Peyer's patch (tissue), 4 donors: ENCODE measurements at regions not wholly inside any gene's neighbourhood (a gene's known extent, or its start where the extent isn't known, plus 50 kb on each side); places are given as distances from the start of the nearest gene placed in this dataset.

Source experiments
- POLR2A ChIP-seq, 2 donors: fragments of 450-650 bp; IDR thresholded peaks; one replicate each; pipeline ENCODE4 v1.5.1; 2017; ENCODE audit warnings: antibody characterized with exemption in 2 of 2, mild to moderate bottlenecking in 2 of 2, moderate library complexity in 2 of 2
- TF ChIP-seq, protein P1 (sequence below), 6 experiments: fragments of 450-650 bp in 4 of 6; fragments of 200-600 bp in 2 of 6; sonication (generic) in 1 of 6; IDR thresholded peaks; one replicate each; pipeline ENCODE4 v1.5.1; 2017 to 2019; ENCODE audit warnings: antibody characterized with exemption in 6 of 6, mild to moderate bottlenecking in 3 of 6, moderate library complexity in 1 of 6

DNA sequence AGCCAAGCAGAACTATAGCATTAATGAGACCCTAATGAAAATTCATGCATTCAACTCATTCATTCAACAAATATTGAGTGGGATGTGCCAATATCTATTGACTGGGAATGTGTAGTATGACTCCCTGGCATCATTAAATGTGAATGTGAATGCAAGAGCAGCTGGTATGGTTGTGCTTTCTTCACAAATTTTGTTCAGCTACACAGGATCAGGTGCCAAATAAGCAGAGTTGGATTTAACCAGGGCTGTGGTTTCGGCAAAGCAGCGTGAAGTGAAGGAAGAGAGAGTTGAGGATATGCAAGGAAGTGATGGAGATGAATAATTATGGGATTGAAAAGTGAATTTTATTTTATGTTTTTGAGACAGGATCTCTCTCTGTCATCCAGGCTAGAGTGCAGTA is 87.1 kb upstream of the HNF1B start:
- TF ChIP-seq, protein P1, sequence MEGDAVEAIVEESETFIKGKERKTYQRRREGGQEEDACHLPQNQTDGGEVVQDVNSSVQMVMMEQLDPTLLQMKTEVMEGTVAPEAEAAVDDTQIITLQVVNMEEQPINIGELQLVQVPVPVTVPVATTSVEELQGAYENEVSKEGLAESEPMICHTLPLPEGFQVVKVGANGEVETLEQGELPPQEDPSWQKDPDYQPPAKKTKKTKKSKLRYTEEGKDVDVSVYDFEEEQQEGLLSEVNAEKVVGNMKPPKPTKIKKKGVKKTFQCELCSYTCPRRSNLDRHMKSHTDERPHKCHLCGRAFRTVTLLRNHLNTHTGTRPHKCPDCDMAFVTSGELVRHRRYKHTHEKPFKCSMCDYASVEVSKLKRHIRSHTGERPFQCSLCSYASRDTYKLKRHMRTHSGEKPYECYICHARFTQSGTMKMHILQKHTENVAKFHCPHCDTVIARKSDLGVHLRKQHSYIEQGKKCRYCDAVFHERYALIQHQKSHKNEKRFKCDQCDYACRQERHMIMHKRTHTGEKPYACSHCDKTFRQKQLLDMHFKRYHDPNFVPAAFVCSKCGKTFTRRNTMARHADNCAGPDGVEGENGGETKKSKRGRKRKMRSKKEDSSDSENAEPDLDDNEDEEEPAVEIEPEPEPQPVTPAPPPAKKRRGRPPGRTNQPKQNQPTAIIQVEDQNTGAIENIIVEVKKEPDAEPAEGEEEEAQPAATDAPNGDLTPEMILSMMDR (IDR thresholded peaks at IDR 0.05): no peak
- no peak for TF ChIP-seq POLR2A (IDR thresholded peaks at IDR 0.05)
